DND-41 (cell line): ENCODE measurements at regions not wholly inside any gene's neighbourhood (a gene's known extent, or its start where the extent isn't known, plus 50 kb on each side); places are given as distances from the start of the nearest gene placed in this dataset.

Experiments
- EZH2 ChIP-seq: IDR thresholded peaks from 3 replicates; pipeline ENCODE4 v1.6.1; 2012; ENCODE audit warnings: borderline replicate concordance, low read depth, mild to moderate bottlenecking, moderate library complexity, low read length, inconsistent platforms; ENCODE audit not compliant: severe bottlenecking
- TF ChIP-seq, protein P1 (sequence below): IDR thresholded peaks from 2 replicates; pipeline ENCODE4 v1.5.1; 2012; ENCODE audit warnings: borderline replicate concordance, low read length, moderate library complexity, mild to moderate bottlenecking; ENCODE audit not compliant: poor library complexity, severe bottlenecking; ENCODE audit errors: extremely low read depth

- TF ChIP-seq, protein P1, sequence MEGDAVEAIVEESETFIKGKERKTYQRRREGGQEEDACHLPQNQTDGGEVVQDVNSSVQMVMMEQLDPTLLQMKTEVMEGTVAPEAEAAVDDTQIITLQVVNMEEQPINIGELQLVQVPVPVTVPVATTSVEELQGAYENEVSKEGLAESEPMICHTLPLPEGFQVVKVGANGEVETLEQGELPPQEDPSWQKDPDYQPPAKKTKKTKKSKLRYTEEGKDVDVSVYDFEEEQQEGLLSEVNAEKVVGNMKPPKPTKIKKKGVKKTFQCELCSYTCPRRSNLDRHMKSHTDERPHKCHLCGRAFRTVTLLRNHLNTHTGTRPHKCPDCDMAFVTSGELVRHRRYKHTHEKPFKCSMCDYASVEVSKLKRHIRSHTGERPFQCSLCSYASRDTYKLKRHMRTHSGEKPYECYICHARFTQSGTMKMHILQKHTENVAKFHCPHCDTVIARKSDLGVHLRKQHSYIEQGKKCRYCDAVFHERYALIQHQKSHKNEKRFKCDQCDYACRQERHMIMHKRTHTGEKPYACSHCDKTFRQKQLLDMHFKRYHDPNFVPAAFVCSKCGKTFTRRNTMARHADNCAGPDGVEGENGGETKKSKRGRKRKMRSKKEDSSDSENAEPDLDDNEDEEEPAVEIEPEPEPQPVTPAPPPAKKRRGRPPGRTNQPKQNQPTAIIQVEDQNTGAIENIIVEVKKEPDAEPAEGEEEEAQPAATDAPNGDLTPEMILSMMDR, result no peak
- no peak for TF ChIP-seq EZH2
Observed at GRCh38 chr12:30482650-30483049, 213.0 kb downstream of the IPO8 start.
